ENCODE measurements at regions not wholly inside any gene's neighbourhood (a gene's known extent, or its start where the extent isn't known, plus 50 kb on each side); places are given as distances from the start of the nearest gene placed in this dataset.
"Not testable (repeated sequence)": the region's sequence is repeated elsewhere in the genome, so short reads cannot be mapped to it uniquely, and the experiment has no call there.

DNA sequence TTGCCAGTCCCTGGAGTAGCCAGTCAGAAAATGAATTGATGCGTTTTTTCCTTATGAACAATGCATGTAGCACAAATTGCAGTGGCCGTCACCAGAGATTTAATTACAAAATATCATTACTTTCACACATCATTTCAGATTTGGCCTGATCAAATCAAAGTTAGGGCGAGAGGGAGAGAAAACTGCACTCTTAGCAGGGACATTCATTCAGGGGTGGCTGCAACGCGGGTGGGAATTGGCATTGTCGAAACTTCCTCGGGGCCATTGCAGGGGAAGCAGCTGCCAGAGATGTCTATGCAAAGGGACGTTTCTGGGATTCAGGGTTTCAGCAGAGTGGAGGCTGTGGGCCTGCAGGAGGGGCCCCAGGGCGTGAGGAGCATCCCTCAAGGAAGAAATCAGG lies 76.5 kb upstream of the TOP1 start:
- no peaks in the 10 kb centered on the region for H3K36me3 ChIP-seq
- TF ChIP-seq, protein P1, sequence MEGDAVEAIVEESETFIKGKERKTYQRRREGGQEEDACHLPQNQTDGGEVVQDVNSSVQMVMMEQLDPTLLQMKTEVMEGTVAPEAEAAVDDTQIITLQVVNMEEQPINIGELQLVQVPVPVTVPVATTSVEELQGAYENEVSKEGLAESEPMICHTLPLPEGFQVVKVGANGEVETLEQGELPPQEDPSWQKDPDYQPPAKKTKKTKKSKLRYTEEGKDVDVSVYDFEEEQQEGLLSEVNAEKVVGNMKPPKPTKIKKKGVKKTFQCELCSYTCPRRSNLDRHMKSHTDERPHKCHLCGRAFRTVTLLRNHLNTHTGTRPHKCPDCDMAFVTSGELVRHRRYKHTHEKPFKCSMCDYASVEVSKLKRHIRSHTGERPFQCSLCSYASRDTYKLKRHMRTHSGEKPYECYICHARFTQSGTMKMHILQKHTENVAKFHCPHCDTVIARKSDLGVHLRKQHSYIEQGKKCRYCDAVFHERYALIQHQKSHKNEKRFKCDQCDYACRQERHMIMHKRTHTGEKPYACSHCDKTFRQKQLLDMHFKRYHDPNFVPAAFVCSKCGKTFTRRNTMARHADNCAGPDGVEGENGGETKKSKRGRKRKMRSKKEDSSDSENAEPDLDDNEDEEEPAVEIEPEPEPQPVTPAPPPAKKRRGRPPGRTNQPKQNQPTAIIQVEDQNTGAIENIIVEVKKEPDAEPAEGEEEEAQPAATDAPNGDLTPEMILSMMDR (IDR thresholded peaks at IDR 0.05; ENCODE audit: low read depth, low read length) = no peak
- H3K27me3 ChIP-seq (ENCODE audit: insufficient read depth, low read depth, severe bottlenecking) = peaks cover 32% of the 10 kb centered on the region

DNA sequence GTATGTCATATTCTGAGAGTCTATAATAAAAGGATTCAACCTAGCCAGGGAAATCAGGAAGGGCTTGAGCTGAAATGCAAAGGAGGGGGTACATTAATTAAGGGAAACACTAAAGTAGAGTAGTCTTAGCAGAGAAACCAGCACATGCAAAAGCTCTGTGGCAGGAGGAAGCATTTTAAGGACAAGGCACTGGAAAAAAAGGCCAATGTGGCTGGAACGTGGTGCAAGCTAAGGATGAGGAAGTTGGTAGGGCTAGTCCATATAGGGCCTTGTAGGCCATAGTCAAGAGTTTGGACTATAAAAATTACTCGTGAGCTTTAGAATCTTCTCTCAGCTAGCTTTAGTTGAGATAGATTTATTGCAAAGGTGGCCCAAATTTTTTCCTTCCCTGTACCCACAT lies 75.2 kb upstream of the TOP1 start:
- H3K9me3 ChIP-seq (ENCODE audit: severe bottlenecking) = no peaks in the 10 kb centered on the region
- H3K4me3 ChIP-seq (ENCODE audit: low read depth, low read length) = no peak overlapping the region
- TF ChIP-seq, protein P1 (IDR thresholded peaks at IDR 0.05; ENCODE audit: low read depth, low read length) = no peak
- peaks cover 27% of the 10 kb centered on the region for H3K27me3 ChIP-seq (ENCODE audit: insufficient read depth, low read depth, severe bottlenecking)
- no peaks in the 10 kb centered on the region for H3K36me3 ChIP-seq
- H3K27ac ChIP-seq = no peak overlapping the region
- no peak for DNase-seq

More for the DNA sequence above, 76.5 kb upstream of the TOP1 start:
- H3K27ac ChIP-seq = no peak overlapping the region
- no peak overlapping the region for H3K4me3 ChIP-seq (ENCODE audit: low read depth, low read length)
- DNase-seq = no peak
- H3K9me3 ChIP-seq (ENCODE audit: severe bottlenecking) = no peaks in the 10 kb centered on the region

DNA sequence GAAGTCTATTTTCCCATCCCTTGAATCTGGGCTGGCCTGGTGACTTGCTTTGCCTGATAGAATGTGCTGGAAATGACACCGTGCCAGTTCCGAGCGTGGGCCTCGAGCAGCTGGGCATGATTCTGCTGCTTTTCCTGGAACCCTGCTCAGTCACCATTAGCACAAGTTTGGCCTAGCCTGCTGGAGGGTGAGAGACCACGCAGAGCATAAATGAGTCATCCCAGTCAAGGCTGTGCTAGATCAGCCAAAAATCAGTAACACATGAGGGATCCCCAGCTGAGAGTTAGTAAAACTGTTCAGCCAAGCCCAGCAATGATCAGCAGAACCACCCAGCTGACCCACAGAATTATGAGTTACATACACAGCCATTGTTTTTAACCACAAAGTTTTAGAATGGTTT lies 74.8 kb upstream of the TOP1 start:
- TF ChIP-seq, protein P1 (IDR thresholded peaks at IDR 0.05; ENCODE audit: low read depth, low read length) = no peak
- no peak overlapping the region for H3K4me3 ChIP-seq (ENCODE audit: low read depth, low read length)
- no peak overlapping the region for H3K27ac ChIP-seq
- no peaks in the 10 kb centered on the region for H3K9me3 ChIP-seq (ENCODE audit: severe bottlenecking)
- no peak for DNase-seq
- peaks cover 24% of the 10 kb centered on the region for H3K27me3 ChIP-seq (ENCODE audit: insufficient read depth, low read depth, severe bottlenecking)
- H3K36me3 ChIP-seq = no peaks in the 10 kb centered on the region

DNA sequence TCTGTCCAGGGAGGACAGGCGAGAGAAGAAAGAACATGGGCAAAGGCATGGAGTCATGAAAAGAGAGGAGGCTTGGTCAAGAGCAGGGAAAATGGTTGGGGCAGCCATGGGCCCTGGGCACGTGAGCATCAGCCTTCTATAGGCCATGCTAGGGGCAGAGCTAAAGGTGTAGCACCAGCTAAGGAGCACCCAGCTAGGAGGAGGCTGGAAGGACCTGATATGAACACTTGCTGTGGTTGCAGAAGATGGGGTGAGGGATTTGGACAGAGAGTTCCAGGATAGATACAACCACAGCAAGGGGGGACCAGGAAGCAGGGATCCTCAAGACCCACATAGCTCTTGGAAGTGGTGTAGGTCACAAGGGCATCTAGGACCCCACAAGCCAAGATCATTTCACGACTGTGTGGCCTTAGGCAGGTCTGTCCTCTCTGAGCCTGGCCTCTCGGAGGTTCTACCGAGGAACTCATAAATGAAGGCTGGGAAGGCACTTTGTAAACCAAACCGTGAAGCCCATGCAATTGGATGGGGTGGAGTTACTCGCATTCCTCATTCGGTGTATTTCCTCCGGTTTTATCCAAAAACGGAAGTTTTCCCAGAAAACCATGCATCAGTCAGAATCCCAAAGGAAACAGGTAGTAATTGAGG lies 74.0 kb upstream of the TOP1 start:
- Histone ChIP-seq H3K27ac (no peak overlapping the region), H3K27me3 (ENCODE audit: insufficient read depth, low read depth, severe bottlenecking) (peaks cover 19% of the 10 kb centered on the region), H3K4me3 (ENCODE audit: low read depth, low read length) (no peak overlapping the region), H3K36me3 (no peaks in the 10 kb centered on the region), H3K9me3 (ENCODE audit: severe bottlenecking) (no peaks in the 10 kb centered on the region)
- no peak for DNase-seq
- TF ChIP-seq, protein P1 (IDR thresholded peaks at IDR 0.05; ENCODE audit: low read depth, low read length) = no peak

DNA sequence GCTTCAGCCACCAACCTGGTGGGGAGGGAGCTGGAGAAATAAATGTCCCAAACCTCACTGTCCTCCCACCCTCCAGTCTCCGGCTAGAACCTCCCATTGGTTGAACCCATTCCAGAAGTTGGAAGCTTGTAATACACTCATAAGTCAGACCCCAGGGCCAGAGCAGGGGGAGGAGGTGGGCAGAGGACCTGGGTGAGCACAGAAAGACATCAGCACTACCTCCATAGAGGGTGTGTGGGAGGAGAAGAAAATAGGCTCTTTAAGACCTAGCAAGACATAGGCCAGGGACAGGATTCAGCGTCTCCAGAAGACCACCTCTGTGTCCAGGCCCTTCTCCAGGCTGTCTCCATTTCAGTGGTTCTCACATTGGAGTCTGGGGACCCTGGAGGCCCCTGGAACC lies 73.3 kb upstream of the TOP1 start:
- DNase-seq = no peak
- Histone ChIP-seq H3K27me3 (ENCODE audit: insufficient read depth, low read depth, severe bottlenecking) (peaks cover 12% of the 10 kb centered on the region), H3K9me3 (ENCODE audit: severe bottlenecking) (no peaks in the 10 kb centered on the region), H3K27ac (no peak overlapping the region), H3K36me3 (no peaks in the 10 kb centered on the region), H3K4me3 (ENCODE audit: low read depth, low read length) (no peak overlapping the region)
- TF ChIP-seq, protein P1 (IDR thresholded peaks at IDR 0.05; ENCODE audit: low read depth, low read length) = no peak

DNA sequence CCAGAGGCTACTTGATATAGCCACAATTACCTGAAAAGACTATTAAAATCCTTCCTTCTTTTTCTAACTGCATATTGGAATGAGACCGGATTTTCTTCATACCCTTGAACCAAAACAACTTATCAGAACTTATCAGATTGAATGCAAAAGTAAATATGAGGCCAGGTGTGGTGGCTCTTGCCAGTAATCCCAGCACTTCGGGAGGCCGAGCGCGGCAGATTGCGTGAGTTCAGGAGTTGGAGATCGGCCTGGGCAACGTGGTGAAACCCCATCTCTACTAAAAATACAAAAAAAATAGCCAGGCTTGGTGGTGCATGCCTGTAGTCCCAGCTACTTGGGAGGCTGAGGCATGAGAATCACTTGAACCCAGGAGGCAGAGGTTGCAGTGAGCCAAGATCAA lies 72.8 kb upstream of the TOP1 start:
- not testable (repeated sequence) for H3K36me3 ChIP-seq; H3K27ac ChIP-seq; H3K9me3 ChIP-seq (ENCODE audit: severe bottlenecking); H3K27me3 ChIP-seq (ENCODE audit: insufficient read depth, low read depth, severe bottlenecking); DNase-seq; H3K4me3 ChIP-seq (ENCODE audit: low read depth, low read length)

All from WERI-Rb-1 (cell line).